HCT116 (cell line): ENCODE measurements at regions not wholly inside any gene's neighbourhood (a gene's known extent, or its start where the extent isn't known, plus 50 kb on each side); places are given as distances from the start of the nearest gene placed in this dataset.

ENCODE experiments used
- ATAC-seq: fragments of 200-7000 bp; cut with Tn5 transposase; 2 replicates; pipeline ENCODE4 v1.9.1; 2020; ENCODE audit warnings: mild to moderate bottlenecking, moderate library complexity
- BruUV-seq: library from RNA; stranded (reverse); fragments of 400-500 nt; replicated peaks from 2 replicates; lab custom pipeline; 2021; lab: Mats Ljungman, UMichigan
- CTCF ChIA-PET: fragments of 300-600 bp; sonication (Branson Sonifier 250); formaldehyde crosslinking; loops from one replicate; lab custom pipeline; 2021; ENCODE audit warnings: antibody characterized with exemption; lab: Charles Lee
- POLR2A ChIA-PET: fragments of 300-600, 350-600 bp; sonication (Branson Sonifier 250); formaldehyde crosslinking; loops from one replicate; lab custom pipeline; 2021; ENCODE audit warnings: antibody characterized with exemption; lab: Charles Lee
- RAD21 ChIA-PET, 2 experiments: fragments of 300-600 bp; sonication (Branson Sonifier 250); formaldehyde crosslinking; loops; one replicate each; lab custom pipeline; 2023; ENCODE audit warnings: low total read pairs in 2 of 2; ENCODE audit not compliant: uncharacterized antibody in 2 of 2, unreplicated experiment in 2 of 2, low non-redundant PET in 1 of 2; lab: Charles Lee
- DNase-seq: peaks from one replicate; pipeline ENCODE4 v3.0.0-alpha.2; 2010; ENCODE audit warnings: low read depth, low spot score
- H2AFZ ChIP-seq: fragments of 200-600 bp; shearing (Covaris generic), sonication (generic); 2 replicates; pipeline ENCODE4 v1.6.1; 2017; ENCODE audit warnings: low read depth, mixed run types, mixed read lengths, antibody characterized with exemption, low read length; ENCODE audit not compliant: poor library complexity, severe bottlenecking
- H3K27ac ChIP-seq: 2 replicates; pipeline ENCODE4 v1.5.1; 2012; ENCODE audit warnings: low read depth, low read length
- H3K27me3 ChIP-seq: fragments of 200-600 bp; sonication (generic); 2 replicates; pipeline ENCODE4 v1.6.1; 2016; ENCODE audit warnings: mixed run types, low read length, mixed read lengths; ENCODE audit not compliant: insufficient read depth
- H3K36me3 ChIP-seq, 2 experiments: fragments of 200-500 bp in 1 of 2; fragments of 200-600 bp in 1 of 2; sonication (Bioruptor generic) in 1 of 2; sonication (generic) in 1 of 2; 2 replicates each; pipeline versions ENCODE4 v1.5.1 to v1.6.1; 2014 to 2016; ENCODE audit warnings: low read length in 2 of 2, inconsistent platforms in 1 of 2, mixed read lengths in 1 of 2, mixed run types in 1 of 2; ENCODE audit not compliant: insufficient read depth in 2 of 2, control insufficient read depth in 1 of 2
- H3K4me1 ChIP-seq, 2 experiments: fragments of 200-600 bp in 1 of 2; sonication (generic) in 1 of 2; 2 replicates each; pipeline versions ENCODE4 v1.5.1 to v1.6.1; 2012 to 2017; ENCODE audit warnings: low read length in 2 of 2, inconsistent platforms in 1 of 2, mild to moderate bottlenecking in 1 of 2, mixed read lengths in 1 of 2, mixed run types in 1 of 2, moderate library complexity in 1 of 2; ENCODE audit not compliant: insufficient read depth in 2 of 2, control insufficient read depth in 1 of 2
- H3K4me2 ChIP-seq: fragments of 200-600 bp; sonication (generic); 2 replicates; pipeline ENCODE4 v1.6.1; 2017; ENCODE audit warnings: mixed run types, low read length, mixed read lengths
- H3K4me3 ChIP-seq, 2 experiments: fragments of 200-600 bp in 1 of 2; sonication (generic) in 1 of 2; replicated peaks in 1 of 2; 2 replicates each; pipeline ENCODE4 v1.5.1; 2011 to 2016; ENCODE audit warnings: low read length in 2 of 2, control low read depth in 1 of 2, low read depth in 1 of 2, mild to moderate bottlenecking in 1 of 2, mixed read lengths in 1 of 2, mixed run types in 1 of 2
- H3K79me2 ChIP-seq: fragments of 200-600 bp; sonication (generic); 2 replicates; pipeline ENCODE4 v1.6.1; 2017; ENCODE audit warnings: mild to moderate bottlenecking, mixed run types, low read length, moderate library complexity, mixed read lengths; ENCODE audit not compliant: insufficient read depth
- H3K9ac ChIP-seq: fragments of 200-600 bp; sonication (generic); 2 replicates; pipeline ENCODE4 v1.6.1; 2016; ENCODE audit warnings: low read length, mixed read lengths
- H3K9me2 ChIP-seq: fragments of 200-600 bp; sonication (generic), shearing (Covaris generic); 2 replicates; pipeline ENCODE4 v1.6.1; 2017; ENCODE audit warnings: mixed run types, mild to moderate bottlenecking, moderate library complexity; ENCODE audit not compliant: insufficient read depth
- H3K9me3 ChIP-seq, 2 experiments: fragments of 200-500 bp in 1 of 2; fragments of 200-600 bp in 1 of 2; sonication (Bioruptor generic) in 1 of 2; sonication (generic) in 1 of 2; 2 replicates each; pipeline ENCODE4 v1.6.1; 2014 to 2017; ENCODE audit warnings: low read length in 2 of 2, mixed read lengths in 2 of 2, inconsistent platforms in 1 of 2, low read depth in 1 of 2, mild to moderate bottlenecking in 1 of 2, mixed run types in 1 of 2, moderate library complexity in 1 of 2; ENCODE audit not compliant: control insufficient read depth in 1 of 2, insufficient read depth in 1 of 2
- H4K20me1 ChIP-seq: fragments of 200-600 bp; sonication (generic), shearing (Covaris generic); 2 replicates; pipeline ENCODE4 v1.6.1; 2017; ENCODE audit warnings: mixed run types, mild to moderate bottlenecking, moderate library complexity; ENCODE audit not compliant: insufficient read depth
- ATF3 ChIP-seq: IDR thresholded peaks from 2 replicates; pipeline ENCODE4 v1.6.1; 2012
- CBX3 ChIP-seq: IDR thresholded peaks from 2 replicates; pipeline ENCODE4 v1.6.1; 2012; ENCODE audit warnings: low read depth
- CEBPB ChIP-seq: IDR thresholded peaks from 2 replicates; pipeline ENCODE4 v1.6.1; 2012; ENCODE audit warnings: low read depth
- ELF1 ChIP-seq: IDR thresholded peaks from 2 replicates; pipeline ENCODE4 v1.6.1; 2012; ENCODE audit warnings: low read depth, borderline replicate concordance
- EZH2 ChIP-seq: fragments of 200-600 bp; sonication (generic); IDR thresholded peaks from 2 replicates; pipeline ENCODE4 v1.6.1; 2017; ENCODE audit warnings: antibody characterized with exemption, mixed run types
- EZH2phosphoT487 ChIP-seq: fragments of 200-600 bp; IDR thresholded peaks from 2 replicates; pipeline ENCODE4 v1.6.1; 2018; ENCODE audit warnings: antibody characterized with exemption, borderline replicate concordance
- FOSL1 ChIP-seq: IDR thresholded peaks from 2 replicates; pipeline ENCODE4 v1.6.1; 2012; ENCODE audit warnings: low read depth
- JUND ChIP-seq: IDR thresholded peaks from 2 replicates; pipeline ENCODE4 v1.6.1; 2012
- POLR2A ChIP-seq: IDR thresholded peaks from 2 replicates; pipeline ENCODE4 v1.7.0; 2011; ENCODE audit warnings: borderline replicate concordance; ENCODE audit not compliant: insufficient read depth, insufficient read length; ENCODE audit errors: extremely low read depth
- POLR2AphosphoS5 ChIP-seq: IDR thresholded peaks from 2 replicates; pipeline ENCODE4 v1.6.1; 2011; ENCODE audit warnings: mild to moderate bottlenecking, low read depth, low read length, moderate library complexity
- RAD21 ChIP-seq: IDR thresholded peaks from 2 replicates; pipeline ENCODE4 v1.6.1; 2012; ENCODE audit warnings: low read depth, mild to moderate bottlenecking
- SIN3A ChIP-seq: IDR thresholded peaks from 2 replicates; pipeline ENCODE4 v1.6.1; 2012; ENCODE audit warnings: low read depth
- SP1 ChIP-seq: IDR thresholded peaks from 2 replicates; pipeline ENCODE4 v1.6.1; 2012; ENCODE audit warnings: low read depth
- SRF ChIP-seq: IDR thresholded peaks from 2 replicates; pipeline ENCODE4 v1.6.1; 2012; ENCODE audit warnings: low read depth
- TCF7L2 ChIP-seq: IDR thresholded peaks from 2 replicates; pipeline ENCODE4 v1.7.0; 2011; ENCODE audit warnings: borderline replicate concordance, inconsistent platforms; ENCODE audit not compliant: insufficient read depth, insufficient read length; ENCODE audit errors: extremely low read depth
- YY1 ChIP-seq: IDR thresholded peaks from 2 replicates; pipeline ENCODE4 v1.6.1; 2011; ENCODE audit warnings: low read length, low read depth, moderate library complexity, mild to moderate bottlenecking; ENCODE audit not compliant: insufficient replicate concordance; ENCODE audit errors: extremely low read depth
- ZFX ChIP-seq: fragments of 450-650 bp; IDR thresholded peaks from 2 replicates; pipeline ENCODE4 v1.6.1; 2017
- ZNF274 ChIP-seq: fragments of 200-500 bp; sonication (Bioruptor generic); IDR thresholded peaks from 2 replicates; pipeline ENCODE4 v1.6.1; 2014; ENCODE audit warnings: mild to moderate bottlenecking, low read depth, low read length, inconsistent platforms
- intact Hi-C: fragments of 100-400 bp; cut with micrococcal nuclease; formaldehyde crosslinking; loops from 2 replicates; pipeline ENCODE4 v1.10.0; 2022
- TF ChIP-seq, protein P1 (sequence below): IDR thresholded peaks from 2 replicates; pipeline ENCODE4 v1.6.1; 2012
- TF ChIP-seq, protein P2 (sequence below): IDR thresholded peaks from 2 replicates; pipeline ENCODE4 v1.6.1; 2012; ENCODE audit warnings: low read depth

- intact Hi-C loops, result no loop called here
- Histone ChIP-seq H3K9me2 (no peaks in the 10 kb centered on the region), H3K9ac (no peak overlapping the region), H3K4me2 (no peak overlapping the region), H2AFZ (no peak overlapping the region), H3K27me3 (no peaks in the 10 kb centered on the region), H3K27ac (no peak overlapping the region), H3K4me3 (no peak overlapping the region), H3K4me1 (no peaks in the 10 kb centered on the region), H3K36me3 (no peaks in the 10 kb centered on the region), H4K20me1 (no peaks in the 10 kb centered on the region), H3K79me2 (no peaks in the 10 kb centered on the region), H3K9me3 (peaks cover 7 to 18% of the 10 kb centered on the region in 2 experiments; a peak in 2 of 4 replicates)
- no TSS peak for BruUV-seq
- ChIA-PET POLR2A (no interaction called here), RAD21 (no interaction called here), CTCF (no interaction called here)
- TF ChIP-seq ZFX (no peak), POLR2AphosphoS5 (no peak), SRF (no peak), YY1 (no peak), POLR2A (no peak), ZNF274 (no peak), SIN3A (no peak), JUND (no peak), EZH2 (no peak), EZH2phosphoT487 (no peak), SP1 (no peak), CEBPB (no peak), ATF3 (no peak), TCF7L2 (no peak), RAD21 (no peak), ELF1 (no peak), FOSL1 (no peak), CBX3 (no peak)
- TF ChIP-seq, protein P1, sequence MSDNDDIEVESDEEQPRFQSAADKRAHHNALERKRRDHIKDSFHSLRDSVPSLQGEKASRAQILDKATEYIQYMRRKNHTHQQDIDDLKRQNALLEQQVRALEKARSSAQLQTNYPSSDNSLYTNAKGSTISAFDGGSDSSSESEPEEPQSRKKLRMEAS, result no peak
- TF ChIP-seq, protein P2, sequence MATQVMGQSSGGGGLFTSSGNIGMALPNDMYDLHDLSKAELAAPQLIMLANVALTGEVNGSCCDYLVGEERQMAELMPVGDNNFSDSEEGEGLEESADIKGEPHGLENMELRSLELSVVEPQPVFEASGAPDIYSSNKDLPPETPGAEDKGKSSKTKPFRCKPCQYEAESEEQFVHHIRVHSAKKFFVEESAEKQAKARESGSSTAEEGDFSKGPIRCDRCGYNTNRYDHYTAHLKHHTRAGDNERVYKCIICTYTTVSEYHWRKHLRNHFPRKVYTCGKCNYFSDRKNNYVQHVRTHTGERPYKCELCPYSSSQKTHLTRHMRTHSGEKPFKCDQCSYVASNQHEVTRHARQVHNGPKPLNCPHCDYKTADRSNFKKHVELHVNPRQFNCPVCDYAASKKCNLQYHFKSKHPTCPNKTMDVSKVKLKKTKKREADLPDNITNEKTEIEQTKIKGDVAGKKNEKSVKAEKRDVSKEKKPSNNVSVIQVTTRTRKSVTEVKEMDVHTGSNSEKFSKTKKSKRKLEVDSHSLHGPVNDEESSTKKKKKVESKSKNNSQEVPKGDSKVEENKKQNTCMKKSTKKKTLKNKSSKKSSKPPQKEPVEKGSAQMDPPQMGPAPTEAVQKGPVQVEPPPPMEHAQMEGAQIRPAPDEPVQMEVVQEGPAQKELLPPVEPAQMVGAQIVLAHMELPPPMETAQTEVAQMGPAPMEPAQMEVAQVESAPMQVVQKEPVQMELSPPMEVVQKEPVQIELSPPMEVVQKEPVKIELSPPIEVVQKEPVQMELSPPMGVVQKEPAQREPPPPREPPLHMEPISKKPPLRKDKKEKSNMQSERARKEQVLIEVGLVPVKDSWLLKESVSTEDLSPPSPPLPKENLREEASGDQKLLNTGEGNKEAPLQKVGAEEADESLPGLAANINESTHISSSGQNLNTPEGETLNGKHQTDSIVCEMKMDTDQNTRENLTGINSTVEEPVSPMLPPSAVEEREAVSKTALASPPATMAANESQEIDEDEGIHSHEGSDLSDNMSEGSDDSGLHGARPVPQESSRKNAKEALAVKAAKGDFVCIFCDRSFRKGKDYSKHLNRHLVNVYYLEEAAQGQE, result no peak
- DNase-seq (no peak), ATAC-seq (no peak)
These were observed 417.6 kb downstream of the GALC start for GRCh38 chr14:87575378-87575777.
